ENCODE measurements at regions not wholly inside any gene's neighbourhood (a gene's known extent, or its start where the extent isn't known, plus 50 kb on each side); places are given as distances from the start of the nearest gene placed in this dataset.

- H3K27me3 ChIP-seq (ENCODE audit: control insufficient read depth, insufficient read depth, low read length), result no peaks in the 10 kb centered on the region
- H3K27ac ChIP-seq (ENCODE audit: low read length), result no peak overlapping the region
- no peak for DNase-seq (ENCODE audit: low read depth, low spot score)
- WGBS (ENCODE audit: insufficient coverage, insufficient read length), result no CpG with 5 or more reads among the region's 11 CpGs
- H3K4me3 ChIP-seq (ENCODE audit: low read length), result no peak overlapping the region
- no peaks in the 10 kb centered on the region; the same call in 1 of the 2 replicates for H3K36me3 ChIP-seq (ENCODE audit: control insufficient read depth, insufficient read depth, low read length)
- peaks cover 40% of the 10 kb centered on the region for H3K9me3 ChIP-seq (ENCODE audit: control insufficient read depth, insufficient read depth, low read length)
- H3K4me1 ChIP-seq (ENCODE audit: control insufficient read depth, insufficient read depth, low read length), result no peaks in the 10 kb centered on the region
Measured at GRCh38 chr12:130068741-130069140, 93.5 kb upstream of the FZD10 start.

GRCh38 chr12:130070126-130070611, 92.1 kb upstream of the FZD10 start:
- no peak overlapping the region for H3K27ac ChIP-seq (ENCODE audit: low read length)
- no peaks in the 10 kb centered on the region for H3K4me1 ChIP-seq (ENCODE audit: control insufficient read depth, insufficient read depth, low read length)
- DNase-seq (ENCODE audit: low read depth, low spot score), result no peak
- H3K27me3 ChIP-seq (ENCODE audit: control insufficient read depth, insufficient read depth, low read length), result no peaks in the 10 kb centered on the region
- no CpG with 5 or more reads among the region's 21 CpGs for WGBS (ENCODE audit: insufficient coverage, insufficient read length)
- peaks cover 34% of the 10 kb centered on the region for H3K9me3 ChIP-seq (ENCODE audit: control insufficient read depth, insufficient read depth, low read length)
- no peaks in the 10 kb centered on the region; the same call in 1 of the 2 replicates for H3K36me3 ChIP-seq (ENCODE audit: control insufficient read depth, insufficient read depth, low read length)
- no peak overlapping the region for H3K4me3 ChIP-seq (ENCODE audit: low read length)

- no peak overlapping the region for H3K27ac ChIP-seq (ENCODE audit: low read length)
- H3K9me3 ChIP-seq (ENCODE audit: control insufficient read depth, insufficient read depth, low read length), result peaks cover 24% of the 10 kb centered on the region
- no peaks in the 10 kb centered on the region for H3K27me3 ChIP-seq (ENCODE audit: control insufficient read depth, insufficient read depth, low read length)
- H3K4me3 ChIP-seq (ENCODE audit: low read length), result no peak overlapping the region
- no CpG with 5 or more reads among the region's 3 CpGs for WGBS (ENCODE audit: insufficient coverage, insufficient read length)
- no peak for DNase-seq (ENCODE audit: low read depth, low spot score)
- no peaks in the 10 kb centered on the region; the same call in 1 of the 2 replicates for H3K36me3 ChIP-seq (ENCODE audit: control insufficient read depth, insufficient read depth, low read length)
- H3K4me1 ChIP-seq (ENCODE audit: control insufficient read depth, insufficient read depth, low read length), result no peaks in the 10 kb centered on the region
Measured at GRCh38 chr12:130073721-130074120, 88.5 kb upstream of the FZD10 start.

GRCh38 chr12:130074661-130075406, 87.4 kb upstream of the FZD10 start:
- no peaks in the 10 kb centered on the region for H3K27me3 ChIP-seq (ENCODE audit: control insufficient read depth, insufficient read depth, low read length)
- no peak overlapping the region for H3K27ac ChIP-seq (ENCODE audit: low read length)
- no CpG with 5 or more reads among the region's 8 CpGs for WGBS (ENCODE audit: insufficient coverage, insufficient read length)
- H3K4me3 ChIP-seq (ENCODE audit: low read length), result no peak overlapping the region
- no peak for DNase-seq (ENCODE audit: low read depth, low spot score)
- no peaks in the 10 kb centered on the region; the same call in 1 of the 2 replicates for H3K36me3 ChIP-seq (ENCODE audit: control insufficient read depth, insufficient read depth, low read length)
- H3K4me1 ChIP-seq (ENCODE audit: control insufficient read depth, insufficient read depth, low read length), result no peaks in the 10 kb centered on the region
- peaks cover 17% of the 10 kb centered on the region for H3K9me3 ChIP-seq (ENCODE audit: control insufficient read depth, insufficient read depth, low read length)

GRCh38 chr12:130075497-130076076, 86.7 kb upstream of the FZD10 start:
- peaks cover 13% of the 10 kb centered on the region for H3K9me3 ChIP-seq (ENCODE audit: control insufficient read depth, insufficient read depth, low read length)
- DNase-seq (ENCODE audit: low read depth, low spot score), result no peak
- H3K27ac ChIP-seq (ENCODE audit: low read length), result no peak overlapping the region
- no CpG with 5 or more reads among the region's 8 CpGs for WGBS (ENCODE audit: insufficient coverage, insufficient read length)
- H3K4me3 ChIP-seq (ENCODE audit: low read length), result no peak overlapping the region
- H3K4me1 ChIP-seq (ENCODE audit: control insufficient read depth, insufficient read depth, low read length), result no peaks in the 10 kb centered on the region
- H3K27me3 ChIP-seq (ENCODE audit: control insufficient read depth, insufficient read depth, low read length), result no peaks in the 10 kb centered on the region
- no peaks in the 10 kb centered on the region; the same call in 1 of the 2 replicates for H3K36me3 ChIP-seq (ENCODE audit: control insufficient read depth, insufficient read depth, low read length)

GRCh38 chr12:130076126-130076525, 86.1 kb upstream of the FZD10 start:
- Histone ChIP-seq H3K36me3 (ENCODE audit: control insufficient read depth, insufficient read depth, low read length) (no peaks in the 10 kb centered on the region; the same call in 1 of the 2 replicates), H3K27me3 (ENCODE audit: control insufficient read depth, insufficient read depth, low read length) (no peaks in the 10 kb centered on the region), H3K9me3 (ENCODE audit: control insufficient read depth, insufficient read depth, low read length) (peaks cover 15% of the 10 kb centered on the region), H3K4me1 (ENCODE audit: control insufficient read depth, insufficient read depth, low read length) (no peaks in the 10 kb centered on the region), H3K27ac (ENCODE audit: low read length) (no peak overlapping the region), H3K4me3 (ENCODE audit: low read length) (no peak overlapping the region)
- DNase-seq (ENCODE audit: low read depth, low spot score), result no peak
- no CpG with 5 or more reads among the region's 3 CpGs for WGBS (ENCODE audit: insufficient coverage, insufficient read length)

- H3K27me3 ChIP-seq (ENCODE audit: control insufficient read depth, insufficient read depth, low read length), result no peaks in the 10 kb centered on the region
- no peak for DNase-seq (ENCODE audit: low read depth, low spot score)
- H3K36me3 ChIP-seq (ENCODE audit: control insufficient read depth, insufficient read depth, low read length), result no peaks in the 10 kb centered on the region; the same call in 1 of the 2 replicates
- no peaks in the 10 kb centered on the region for H3K4me1 ChIP-seq (ENCODE audit: control insufficient read depth, insufficient read depth, low read length)
- peaks cover 18% of the 10 kb centered on the region for H3K9me3 ChIP-seq (ENCODE audit: control insufficient read depth, insufficient read depth, low read length)
- H3K27ac ChIP-seq (ENCODE audit: low read length), result no peak overlapping the region
- H3K4me3 ChIP-seq (ENCODE audit: low read length), result no peak overlapping the region
- WGBS (ENCODE audit: insufficient coverage, insufficient read length), result no CpG with 5 or more reads among the region's 5 CpGs
Measured at GRCh38 chr12:130076752-130077151, 85.5 kb upstream of the FZD10 start.

- Histone ChIP-seq H3K27ac (ENCODE audit: low read length) (no peak overlapping the region), H3K36me3 (ENCODE audit: control insufficient read depth, insufficient read depth, low read length) (no peaks in the 10 kb centered on the region), H3K27me3 (ENCODE audit: control insufficient read depth, insufficient read depth, low read length) (no peaks in the 10 kb centered on the region), H3K4me3 (ENCODE audit: low read length) (no peak overlapping the region), H3K4me1 (ENCODE audit: control insufficient read depth, insufficient read depth, low read length) (no peaks in the 10 kb centered on the region), H3K9me3 (ENCODE audit: control insufficient read depth, insufficient read depth, low read length) (peaks cover 19% of the 10 kb centered on the region)
- WGBS (ENCODE audit: insufficient coverage, insufficient read length), result no CpG with 5 or more reads among the region's 3 CpGs
- DNase-seq (ENCODE audit: low read depth, low spot score), result no peak
Measured at GRCh38 chr12:130078852-130079251, 83.4 kb upstream of the FZD10 start.

- DNase-seq (ENCODE audit: low read depth, low spot score), result no peak
- Histone ChIP-seq H3K27me3 (ENCODE audit: control insufficient read depth, insufficient read depth, low read length) (no peaks in the 10 kb centered on the region), H3K4me1 (ENCODE audit: control insufficient read depth, insufficient read depth, low read length) (no peaks in the 10 kb centered on the region), H3K36me3 (ENCODE audit: control insufficient read depth, insufficient read depth, low read length) (no peaks in the 10 kb centered on the region), H3K27ac (ENCODE audit: low read length) (no peak overlapping the region), H3K9me3 (ENCODE audit: control insufficient read depth, insufficient read depth, low read length) (peaks cover 20% of the 10 kb centered on the region), H3K4me3 (ENCODE audit: low read length) (no peak overlapping the region)
- no CpG with 5 or more reads among the region's 7 CpGs for WGBS (ENCODE audit: insufficient coverage, insufficient read length)
Measured at GRCh38 chr12:130079279-130079678, 83.0 kb upstream of the FZD10 start.

- Histone ChIP-seq H3K27ac (ENCODE audit: low read length) (no peak overlapping the region), H3K4me3 (ENCODE audit: low read length) (no peak overlapping the region), H3K27me3 (ENCODE audit: control insufficient read depth, insufficient read depth, low read length) (no peaks in the 10 kb centered on the region), H3K9me3 (ENCODE audit: control insufficient read depth, insufficient read depth, low read length) (peaks cover 24% of the 10 kb centered on the region), H3K4me1 (ENCODE audit: control insufficient read depth, insufficient read depth, low read length) (no peaks in the 10 kb centered on the region; the same call in 1 of the 2 replicates), H3K36me3 (ENCODE audit: control insufficient read depth, insufficient read depth, low read length) (no peaks in the 10 kb centered on the region)
- no peak for DNase-seq (ENCODE audit: low read depth, low spot score)
- WGBS (ENCODE audit: insufficient coverage, insufficient read length), result no CpG with 5 or more reads among the region's 6 CpGs
Measured at GRCh38 chr12:130080205-130080604, 82.1 kb upstream of the FZD10 start.

Data from iPS DF 6.9 (cell line).